Tibial artery (tissue), 4 donors: ENCODE measurements at regions not wholly inside any gene's neighbourhood (a gene's known extent, or its start where the extent isn't known, plus 50 kb on each side); places are given as distances from the start of the nearest gene placed in this dataset.

Experiments
- DNase-seq, 2 donors: peaks; one replicate each; pipeline ENCODE4 v3.0.0-alpha.2; 2019
- H3K27ac ChIP-seq, 2 donors: fragments of 200-600 bp; sonication (generic) in 1 of 2; 1 replicate in 1 of 2; 2 replicates in 1 of 2; pipeline ENCODE4 v1.5.1; 2018 to 2019; ENCODE audit warnings: mild to moderate bottlenecking in 1 of 2
- H3K27me3 ChIP-seq, 2 donors: fragments of 200-600 bp; sonication (generic) in 1 of 2; one replicate each; pipeline versions ENCODE4 v1.5.1 to v1.6.0; 2016 to 2019
- H3K36me3 ChIP-seq, 3 donors: fragments of 200-600 bp; sonication (generic) in 2 of 3; one replicate each; pipeline ENCODE4 v1.5.1; 2016 to 2019; ENCODE audit warnings: mild to moderate bottlenecking in 2 of 3
- H3K4me1 ChIP-seq, 4 donors: fragments of 200-600 bp; sonication (generic) in 2 of 4; 1 replicate in 3 of 4; 2 replicates in 1 of 4; pipeline ENCODE4 v1.5.1; 2016 to 2019
- H3K4me3 ChIP-seq, 2 donors: fragments of 200-600 bp; sonication (generic) in 1 of 2; 1 replicate in 1 of 2; 2 replicates in 1 of 2; pipeline ENCODE4 v1.5.1; 2018 to 2019; ENCODE audit warnings: mild to moderate bottlenecking in 2 of 2
- H3K9me3 ChIP-seq, 3 donors: fragments of 200-600 bp; sonication (generic) in 1 of 3; one replicate each; pipeline ENCODE4 v1.5.1; 2016 to 2019
- CTCF ChIP-seq, 2 experiments: fragments of 200-600 bp in 1 of 2; fragments of 450-650 bp in 1 of 2; IDR thresholded peaks; one replicate each; pipeline ENCODE4 v1.5.1; 2017 to 2019; ENCODE audit warnings: antibody characterized with exemption in 2 of 2, mild to moderate bottlenecking in 1 of 2, moderate library complexity in 1 of 2
- intact Hi-C: fragments of 100-400 bp; cut with DNase I; formaldehyde crosslinking; loops from one replicate; pipeline ENCODE4 v1.15.0; 2023; ENCODE audit warnings: low total_unique reads

GRCh38 chrX:35340465-35340864 lies 397.9 kb downstream of the FAM47B start:
- H3K27me3 ChIP-seq, result no peaks in the 10 kb centered on the region
- intact Hi-C loops, result no loop called here
- H3K4me3 ChIP-seq, result no peak overlapping the region
- DNase-seq, result no peak
- no peaks in the 10 kb centered on the region for H3K4me1 ChIP-seq
- no peak overlapping the region for H3K27ac ChIP-seq
- no peak for TF ChIP-seq CTCF (IDR thresholded peaks at IDR 0.05)
- no peaks in the 10 kb centered on the region for H3K9me3 ChIP-seq
- no peaks in the 10 kb centered on the region for H3K36me3 ChIP-seq

- no peak for DNase-seq
- Histone ChIP-seq H3K36me3 (no peaks in the 10 kb centered on the region), H3K9me3 (peaks cover 0 to 5% (median 0%) of the 10 kb centered on the region in 3 donors), H3K4me3 (no peak overlapping the region), H3K4me1 (peaks cover 0 to 5% (median 0%) of the 10 kb centered on the region in 4 donors), H3K27ac (no peak overlapping the region), H3K27me3 (no peaks in the 10 kb centered on the region)
- intact Hi-C loops, result no loop called here
- TF ChIP-seq CTCF (IDR thresholded peaks at IDR 0.05), result no peak
These were observed 408.6 kb downstream of the FAM47B start for GRCh38 chrX:35351212-35351611.

GRCh38 chrX:35351795-35352483 lies 409.3 kb downstream of the FAM47B start:
- intact Hi-C loops, result no loop called here
- peaks cover 0 to 5% (median 0%) of the 10 kb centered on the region in 3 donors for H3K9me3 ChIP-seq
- DNase-seq, result peak in 1 of 2 donors; percentile 68
- no peak for TF ChIP-seq CTCF (IDR thresholded peaks at IDR 0.05)
- H3K36me3 ChIP-seq, result no peaks in the 10 kb centered on the region
- no peaks in the 10 kb centered on the region for H3K27me3 ChIP-seq
- peaks cover 0 to 5% (median 0%) of the 10 kb centered on the region in 4 donors for H3K4me1 ChIP-seq
- peak overlapping the region; percentile 17 to 35 for H3K27ac ChIP-seq
- H3K4me3 ChIP-seq, result no peak overlapping the region

- intact Hi-C loops, result no loop called here
- no peak overlapping the region for H3K27ac ChIP-seq
- peaks cover 0 to 5% (median 0%) of the 10 kb centered on the region in 3 donors for H3K9me3 ChIP-seq
- H3K36me3 ChIP-seq, result no peaks in the 10 kb centered on the region
- peaks cover 0 to 4% (median 0%) of the 10 kb centered on the region in 4 donors for H3K4me1 ChIP-seq
- no peak overlapping the region for H3K4me3 ChIP-seq
- no peaks in the 10 kb centered on the region for H3K27me3 ChIP-seq
- no peak for DNase-seq
- no peak for TF ChIP-seq CTCF (IDR thresholded peaks at IDR 0.05)
These were observed 415.1 kb downstream of the FAM47B start for GRCh38 chrX:35357656-35358055.

GRCh38 chrX:35362866-35363265 lies 420.3 kb downstream of the FAM47B start:
- Histone ChIP-seq H3K4me1 (peaks cover 0 to 4% (median 0%) of the 10 kb centered on the region in 4 donors), H3K9me3 (no peaks in the 10 kb centered on the region), H3K27me3 (no peaks in the 10 kb centered on the region), H3K36me3 (no peaks in the 10 kb centered on the region), H3K4me3 (no peak overlapping the region), H3K27ac (no peak overlapping the region)
- intact Hi-C loops, result no loop called here
- no peak for TF ChIP-seq CTCF (IDR thresholded peaks at IDR 0.05)
- no peak for DNase-seq
